ENCODE measurements at regions not wholly inside any gene's neighbourhood (a gene's known extent, or its start where the extent isn't known, plus 50 kb on each side); places are given as distances from the start of the nearest gene placed in this dataset.
"Not testable (repeated sequence)": the region's sequence is repeated elsewhere in the genome, so short reads cannot be mapped to it uniquely, and the experiment has no call there.

DNA sequence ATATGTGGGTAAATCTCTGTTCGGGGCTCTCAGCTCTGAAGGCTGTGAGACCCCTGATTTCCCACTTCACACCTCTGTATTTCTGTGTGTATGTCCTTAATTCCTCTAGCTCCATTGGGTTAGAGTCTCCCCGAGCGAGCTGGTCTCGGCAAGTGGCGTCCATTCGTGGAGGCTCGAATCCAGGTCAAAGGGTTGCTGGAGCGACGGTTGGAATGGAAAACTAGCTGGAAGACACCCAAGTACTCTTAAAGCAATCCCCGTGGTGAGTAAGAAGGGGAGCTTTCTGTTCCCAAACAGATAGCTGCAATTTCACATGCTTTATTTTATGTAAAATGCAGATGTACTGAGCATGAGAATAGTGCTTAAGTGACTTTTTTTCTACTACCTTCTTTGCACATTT, 277.5 kb upstream of the SGCG start:
- no peak overlapping the region for H3K4me2 ChIP-seq (ENCODE audit: low read length)
- ChIA-PET POLR2A (ENCODE audit: unreplicated experiment) (no interaction called here), CTCF (no interaction called here)
- DNase-seq (no peak), ATAC-seq (no peak)
- no peaks in the 10 kb centered on the region for H3K36me3 ChIP-seq (ENCODE audit: low read depth, low read length)
- no peak for TF ChIP-seq EZH2 (IDR thresholded peaks at IDR 0.05; ENCODE audit: low read length, unreplicated experiment)
- no peak for TF ChIP-seq EZH2phosphoT487 (IDR thresholded peaks at IDR 0.05; ENCODE audit: borderline replicate concordance, low read length)
- no peak for TF ChIP-seq CTCF (conservative IDR thresholded peaks at IDR 0.05; ENCODE audit: low read depth, low read length)
- no TSS peak for BruUV-seq (replicated peaks)
- H3K9me2 ChIP-seq (replicated peaks; ENCODE audit: low read length), result no peaks in the 10 kb centered on the region
- no peaks in the 10 kb centered on the region for H3K27me3 ChIP-seq (ENCODE audit: low read length)
- H3K4me3 ChIP-seq (ENCODE audit: low read length), result no peak overlapping the region
- H3K9ac ChIP-seq (ENCODE audit: low read length), result no peak overlapping the region
- no peak overlapping the region for H2AFZ ChIP-seq (ENCODE audit: low read length)
- H3K9me3 ChIP-seq (ENCODE audit: low read length), result no peaks in the 10 kb centered on the region
- no peaks in the 10 kb centered on the region for H3K4me1 ChIP-seq (ENCODE audit: insufficient read depth, low read length)
- H3K79me2 ChIP-seq (ENCODE audit: low read length), result no peaks in the 10 kb centered on the region
- H3F3A ChIP-seq (ENCODE audit: low read length, unreplicated experiment), result no peaks in the 10 kb centered on the region
- intact Hi-C loops (cut with micrococcal nuclease), result no loop called here
- H4K20me1 ChIP-seq (ENCODE audit: low read length), result no peaks in the 10 kb centered on the region
- H3K27ac ChIP-seq (ENCODE audit: low read length), result no peak overlapping the region

GRCh38 chr13:22903925-22904324, 276.9 kb upstream of the SGCG start:
- H3K27ac ChIP-seq (ENCODE audit: low read length), result no peak overlapping the region
- no peak overlapping the region for H2AFZ ChIP-seq (ENCODE audit: low read length)
- H3K9me2 ChIP-seq (replicated peaks; ENCODE audit: low read length), result no peaks in the 10 kb centered on the region
- TF ChIP-seq EZH2 (IDR thresholded peaks at IDR 0.05; ENCODE audit: low read length, unreplicated experiment) (no peak), EZH2phosphoT487 (IDR thresholded peaks at IDR 0.05; ENCODE audit: borderline replicate concordance, low read length) (no peak), CTCF (conservative IDR thresholded peaks at IDR 0.05; ENCODE audit: low read depth, low read length) (no peak)
- H3K36me3 ChIP-seq (ENCODE audit: low read depth, low read length), result no peaks in the 10 kb centered on the region
- DNase-seq (no peak), ATAC-seq (no peak)
- H3K9ac ChIP-seq (ENCODE audit: low read length), result no peak overlapping the region
- H3K4me3 ChIP-seq (ENCODE audit: low read length), result no peak overlapping the region
- POLR2A ChIA-PET (ENCODE audit: unreplicated experiment), result no interaction called here
- CTCF ChIA-PET, result no interaction called here
- H3F3A ChIP-seq (ENCODE audit: low read length, unreplicated experiment), result no peaks in the 10 kb centered on the region
- no peaks in the 10 kb centered on the region for H4K20me1 ChIP-seq (ENCODE audit: low read length)
- no peaks in the 10 kb centered on the region for H3K9me3 ChIP-seq (ENCODE audit: low read length)
- no peak overlapping the region for H3K4me2 ChIP-seq (ENCODE audit: low read length)
- H3K79me2 ChIP-seq (ENCODE audit: low read length), result no peaks in the 10 kb centered on the region
- no peaks in the 10 kb centered on the region for H3K27me3 ChIP-seq (ENCODE audit: low read length)
- intact Hi-C loops (cut with micrococcal nuclease), result no loop called here
- no peaks in the 10 kb centered on the region for H3K4me1 ChIP-seq (ENCODE audit: insufficient read depth, low read length)
- BruUV-seq (replicated peaks), result no TSS peak

DNA sequence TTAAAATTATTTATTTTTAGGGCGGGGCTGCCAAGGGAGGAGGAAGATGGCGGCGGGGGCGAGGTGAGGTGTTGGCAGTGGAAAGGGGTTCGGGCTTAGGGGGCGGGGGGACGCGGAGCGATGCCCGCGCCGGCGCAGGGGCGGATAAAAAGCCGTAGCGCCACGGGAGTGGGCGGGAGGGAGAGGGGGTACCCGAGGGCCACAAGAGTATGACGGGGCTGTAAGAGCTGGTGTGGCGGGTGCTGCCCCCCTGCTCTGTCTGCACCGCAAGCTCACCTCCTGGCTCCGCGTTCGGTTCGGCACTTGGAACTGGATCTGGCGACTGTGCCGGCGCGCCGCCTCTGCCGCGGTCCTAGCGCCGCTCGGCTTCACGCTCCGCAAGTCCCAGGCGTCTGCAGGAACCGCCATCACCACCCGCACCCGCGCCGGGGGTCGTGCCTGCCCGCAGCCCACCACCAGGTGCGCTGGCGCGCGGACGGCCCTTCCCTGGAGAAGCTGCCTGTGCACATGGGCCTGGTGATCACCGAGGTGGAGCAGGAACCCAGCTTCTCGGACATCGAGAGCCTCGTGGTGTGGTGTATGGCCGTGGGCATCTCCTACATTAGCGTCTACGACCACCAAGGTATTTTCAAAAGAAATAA, 265.2 kb upstream of the SGCG start:
- no peak overlapping the region for H3K27ac ChIP-seq (ENCODE audit: low read length)
- POLR2A ChIA-PET (ENCODE audit: unreplicated experiment), result no interaction called here
- no TSS peak for BruUV-seq (replicated peaks)

GRCh38 chr13:22916276-22916675, 264.5 kb upstream of the SGCG start:
- H4K20me1 ChIP-seq (ENCODE audit: low read length); H3K9ac ChIP-seq (ENCODE audit: low read length); H3K9me2 ChIP-seq (replicated peaks; ENCODE audit: low read length); CTCF ChIA-PET; BruUV-seq (replicated peaks); H3K4me2 ChIP-seq (ENCODE audit: low read length); POLR2A ChIA-PET (ENCODE audit: unreplicated experiment); ATAC-seq; H3K79me2 ChIP-seq (ENCODE audit: low read length); H3K4me3 ChIP-seq (ENCODE audit: low read length); H3K9me3 ChIP-seq (ENCODE audit: low read length); H3K27me3 ChIP-seq (ENCODE audit: low read length); DNase-seq; intact Hi-C loops (cut with micrococcal nuclease); H3F3A ChIP-seq (ENCODE audit: low read length, unreplicated experiment); H2AFZ ChIP-seq (ENCODE audit: low read length); H3K36me3 ChIP-seq (ENCODE audit: low read depth, low read length); H3K27ac ChIP-seq (ENCODE audit: low read length); H3K4me1 ChIP-seq (ENCODE audit: insufficient read depth, low read length): not testable (repeated sequence)

More for the DNA sequence above, 265.2 kb upstream of the SGCG start:
- no peaks in the 10 kb centered on the region for H3K9me3 ChIP-seq (ENCODE audit: low read length)
- intact Hi-C loops (cut with micrococcal nuclease), result no loop called here
- H3K4me3 ChIP-seq (ENCODE audit: low read length), result peak overlapping the region; percentile 59
- no peaks in the 10 kb centered on the region for H3K79me2 ChIP-seq (ENCODE audit: low read length)
- H3K9ac ChIP-seq (ENCODE audit: low read length), result no peak overlapping the region
- ATAC-seq (peak; percentile 81), DNase-seq (no peak)
- TF ChIP-seq EZH2phosphoT487 (IDR thresholded peaks at IDR 0.05; ENCODE audit: borderline replicate concordance, low read length) (no peak), EZH2 (IDR thresholded peaks at IDR 0.05; ENCODE audit: low read length, unreplicated experiment) (no peak), CTCF (conservative IDR thresholded peaks at IDR 0.05; ENCODE audit: low read depth, low read length) (no peak)
- H4K20me1 ChIP-seq (ENCODE audit: low read length), result no peaks in the 10 kb centered on the region
- H3F3A ChIP-seq (ENCODE audit: low read length, unreplicated experiment), result no peaks in the 10 kb centered on the region
- CTCF ChIA-PET, result no interaction called here
- peak overlapping the region; percentile 68 for H3K4me2 ChIP-seq (ENCODE audit: low read length)
- H3K4me1 ChIP-seq (ENCODE audit: insufficient read depth, low read length), result no peaks in the 10 kb centered on the region
- no peaks in the 10 kb centered on the region for H3K9me2 ChIP-seq (replicated peaks; ENCODE audit: low read length)
- H3K36me3 ChIP-seq (ENCODE audit: low read depth, low read length), result no peaks in the 10 kb centered on the region
- peak overlapping the region; percentile 34 for H2AFZ ChIP-seq (ENCODE audit: low read length)
- peaks cover 5% of the 10 kb centered on the region; the same call in 1 of the 2 replicates for H3K27me3 ChIP-seq (ENCODE audit: low read length)
